Activated B cell treated with CpG ODN at 0.5 μM for 24 hours (primary cell): ENCODE measurements at regions not wholly inside any gene's neighbourhood (a gene's known extent, or its start where the extent isn't known, plus 50 kb on each side); places are given as distances from the start of the nearest gene placed in this dataset.
"Not testable (repeated sequence)": the region's sequence is repeated elsewhere in the genome, so short reads cannot be mapped to it uniquely, and the experiment has no call there.

Source experiments
- ATAC-seq: fragments of 200-7000 bp; cut with Tn5 transposase; one replicate; pipeline ENCODE4 v1.10.0; 2021; ENCODE audit warnings: low read depth, mild to moderate bottlenecking, moderate library complexity
- CTCF ChIA-PET: fragments of 350-600 bp; sonication (Branson Sonifier 250); formaldehyde crosslinking; loops from one replicate; lab custom pipeline; 2021; ENCODE audit warnings: antibody characterized with exemption; lab: Charles Lee
- POLR2A ChIA-PET: fragments of 350-600 bp; sonication (Branson Sonifier 250); formaldehyde crosslinking; loops from one replicate; lab custom pipeline; 2021; ENCODE audit warnings: antibody characterized with exemption; lab: Charles Lee
- DNase-seq: peaks from one replicate; pipeline ENCODE4 v3.0.0; 2022
- H3K27ac Mint-ChIP-seq: one replicate; pipeline ENCODE4 v1.8.0; 2020; ENCODE audit warnings: mixed read lengths
- H3K27me3 Mint-ChIP-seq: one replicate; pipeline ENCODE4 v1.8.0; 2021; ENCODE audit warnings: mixed read lengths
- H3K36me3 Mint-ChIP-seq: one replicate; pipeline ENCODE4 v1.8.0; 2021; ENCODE audit warnings: low read depth, mixed read lengths
- H3K4me1 Mint-ChIP-seq: one replicate; pipeline ENCODE4 v1.8.0; 2021; ENCODE audit warnings: mixed read lengths
- H3K4me3 Mint-ChIP-seq: one replicate; pipeline ENCODE4 v1.8.0; 2020; ENCODE audit warnings: mild to moderate bottlenecking, mixed read lengths
- H3K9me3 Mint-ChIP-seq: one replicate; pipeline ENCODE4 v1.8.0; 2020; ENCODE audit warnings: mixed read lengths
- intact Hi-C: fragments of 100-400 bp; cut with micrococcal nuclease; formaldehyde crosslinking; loops from one replicate; pipeline ENCODE4 v1.15.1; 2024
- TF ChIP-seq, protein P1 (sequence below): fragments of 200-600 bp; IDR thresholded peaks from one replicate; pipeline ENCODE4 v1.8.0; 2022; ENCODE audit warnings: antibody characterized with exemption, mild to moderate bottlenecking

DNA sequence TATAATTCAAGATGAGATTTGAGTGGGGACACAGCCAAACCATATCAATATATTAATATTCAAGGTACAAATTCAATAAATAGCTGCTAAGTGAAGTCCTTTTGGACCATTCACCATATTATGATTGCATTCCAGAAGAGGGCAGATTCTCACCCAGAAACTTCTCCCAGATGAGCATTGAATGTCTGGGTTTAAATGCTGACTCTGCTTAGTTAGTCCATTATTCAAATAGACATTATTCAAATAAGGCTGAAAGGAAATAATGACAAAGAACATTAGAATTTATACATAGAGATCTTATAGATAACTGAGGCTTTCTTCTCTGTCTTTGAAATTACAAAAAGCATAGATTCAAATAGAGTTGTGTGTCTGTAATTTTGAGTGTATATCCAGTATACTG is 579.4 kb upstream of the SLC8A1 start:
- H3K27me3 Mint-ChIP-seq, result no peaks in the 10 kb centered on the region
- peaks cover 5% of the 10 kb centered on the region for H3K9me3 Mint-ChIP-seq
- TF ChIP-seq, protein P1, sequence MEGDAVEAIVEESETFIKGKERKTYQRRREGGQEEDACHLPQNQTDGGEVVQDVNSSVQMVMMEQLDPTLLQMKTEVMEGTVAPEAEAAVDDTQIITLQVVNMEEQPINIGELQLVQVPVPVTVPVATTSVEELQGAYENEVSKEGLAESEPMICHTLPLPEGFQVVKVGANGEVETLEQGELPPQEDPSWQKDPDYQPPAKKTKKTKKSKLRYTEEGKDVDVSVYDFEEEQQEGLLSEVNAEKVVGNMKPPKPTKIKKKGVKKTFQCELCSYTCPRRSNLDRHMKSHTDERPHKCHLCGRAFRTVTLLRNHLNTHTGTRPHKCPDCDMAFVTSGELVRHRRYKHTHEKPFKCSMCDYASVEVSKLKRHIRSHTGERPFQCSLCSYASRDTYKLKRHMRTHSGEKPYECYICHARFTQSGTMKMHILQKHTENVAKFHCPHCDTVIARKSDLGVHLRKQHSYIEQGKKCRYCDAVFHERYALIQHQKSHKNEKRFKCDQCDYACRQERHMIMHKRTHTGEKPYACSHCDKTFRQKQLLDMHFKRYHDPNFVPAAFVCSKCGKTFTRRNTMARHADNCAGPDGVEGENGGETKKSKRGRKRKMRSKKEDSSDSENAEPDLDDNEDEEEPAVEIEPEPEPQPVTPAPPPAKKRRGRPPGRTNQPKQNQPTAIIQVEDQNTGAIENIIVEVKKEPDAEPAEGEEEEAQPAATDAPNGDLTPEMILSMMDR, result no peak
- ATAC-seq (no peak), DNase-seq (no peak)
- H3K36me3 Mint-ChIP-seq, result no peaks in the 10 kb centered on the region
- intact Hi-C loops, result no loop called here
- no peak overlapping the region for H3K4me3 Mint-ChIP-seq
- POLR2A ChIA-PET, result no interaction called here
- H3K27ac Mint-ChIP-seq, result no peak overlapping the region
- CTCF ChIA-PET, result no interaction called here
- no peaks in the 10 kb centered on the region for H3K4me1 Mint-ChIP-seq

DNA sequence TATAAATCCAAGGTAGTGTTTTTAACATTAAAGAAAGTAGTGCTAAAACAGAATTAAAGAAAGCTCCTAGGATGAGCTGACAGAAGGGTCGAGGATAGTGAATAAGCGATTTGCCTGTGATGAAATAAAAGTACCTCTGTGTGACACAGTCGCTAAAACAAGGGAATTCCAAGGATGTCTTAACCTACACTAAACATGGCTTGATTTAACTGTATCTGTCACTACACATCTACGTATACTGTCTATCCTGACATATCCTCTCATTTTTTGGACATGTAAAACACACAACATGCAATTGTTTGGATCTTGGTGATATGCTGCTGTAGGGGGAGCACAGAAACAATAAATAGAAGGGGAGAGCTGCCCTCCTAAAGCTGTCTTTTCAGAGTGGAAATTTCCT is 580.8 kb upstream of the SLC8A1 start:
- Mint-ChIP-seq H3K27ac (no peak overlapping the region), H3K4me3 (no peak overlapping the region), H3K9me3 (peaks cover 5% of the 10 kb centered on the region), H3K36me3 (no peaks in the 10 kb centered on the region), H3K27me3 (no peaks in the 10 kb centered on the region), H3K4me1 (no peaks in the 10 kb centered on the region)
- no peak for ATAC-seq
- TF ChIP-seq, protein P1, result no peak
- CTCF ChIA-PET, result no interaction called here
- POLR2A ChIA-PET, result no interaction called here
- no peak for DNase-seq
- intact Hi-C loops, result no loop called here

DNA sequence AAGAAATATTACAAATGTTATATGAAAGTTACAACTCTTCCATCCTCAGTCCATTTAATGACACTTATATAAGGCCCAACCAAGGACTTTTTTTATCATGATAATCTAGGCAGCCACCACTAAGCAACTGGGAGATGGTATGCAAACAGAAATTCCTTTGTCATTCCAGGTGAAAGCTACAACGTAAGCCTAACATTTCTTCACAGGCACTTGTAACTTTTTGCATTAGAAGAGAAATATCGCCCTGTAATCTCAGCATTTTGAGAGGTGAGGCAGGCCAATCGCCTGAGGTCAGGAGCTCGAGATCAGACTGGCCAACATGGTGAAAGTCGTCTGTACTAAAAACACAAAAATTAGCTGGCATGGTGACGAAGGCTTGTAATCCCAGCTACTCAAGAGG is 581.2 kb upstream of the SLC8A1 start:
- CTCF ChIA-PET, result no interaction called here
- TF ChIP-seq, protein P1, result no peak
- intact Hi-C loops, result no loop called here

DNA sequence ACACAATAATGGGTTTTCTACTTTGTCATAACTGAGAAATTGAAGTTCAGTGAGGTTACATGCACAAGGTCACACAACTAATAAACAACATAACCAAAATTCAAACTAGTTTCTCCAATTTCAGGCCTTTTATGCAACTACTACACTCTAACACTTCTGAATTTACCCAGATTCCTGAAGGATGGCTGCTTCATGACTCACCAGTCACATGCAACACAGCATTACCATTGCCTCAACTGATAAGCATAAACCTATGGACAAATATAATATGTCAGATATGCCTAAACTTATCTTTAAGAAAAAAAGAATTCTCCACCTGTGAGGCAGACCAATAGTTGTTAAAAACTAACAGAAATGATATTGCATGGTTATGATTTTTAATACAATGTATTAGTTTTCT is 586.5 kb upstream of the SLC8A1 start:
- Mint-ChIP-seq H3K4me1 (no peaks in the 10 kb centered on the region), H3K27me3 (no peaks in the 10 kb centered on the region), H3K27ac (no peak overlapping the region), H3K36me3 (no peaks in the 10 kb centered on the region), H3K4me3 (no peak overlapping the region), H3K9me3 (no peaks in the 10 kb centered on the region)
- TF ChIP-seq, protein P1, result no peak
- intact Hi-C loops, result no loop called here
- ChIA-PET CTCF (no interaction called here), POLR2A (no interaction called here)
- ATAC-seq, result no peak
- DNase-seq, result no peak

More for the DNA sequence above, 581.2 kb upstream of the SLC8A1 start:
- no peaks in the 10 kb centered on the region for H3K27me3 Mint-ChIP-seq
- H3K9me3 Mint-ChIP-seq, result peaks cover 5% of the 10 kb centered on the region
- no peak for ATAC-seq
- H3K4me1 Mint-ChIP-seq, result no peaks in the 10 kb centered on the region
- POLR2A ChIA-PET, result no interaction called here
- no peak overlapping the region for H3K27ac Mint-ChIP-seq
- H3K4me3 Mint-ChIP-seq, result no peak overlapping the region
- no peaks in the 10 kb centered on the region for H3K36me3 Mint-ChIP-seq
- DNase-seq, result no peak

DNA sequence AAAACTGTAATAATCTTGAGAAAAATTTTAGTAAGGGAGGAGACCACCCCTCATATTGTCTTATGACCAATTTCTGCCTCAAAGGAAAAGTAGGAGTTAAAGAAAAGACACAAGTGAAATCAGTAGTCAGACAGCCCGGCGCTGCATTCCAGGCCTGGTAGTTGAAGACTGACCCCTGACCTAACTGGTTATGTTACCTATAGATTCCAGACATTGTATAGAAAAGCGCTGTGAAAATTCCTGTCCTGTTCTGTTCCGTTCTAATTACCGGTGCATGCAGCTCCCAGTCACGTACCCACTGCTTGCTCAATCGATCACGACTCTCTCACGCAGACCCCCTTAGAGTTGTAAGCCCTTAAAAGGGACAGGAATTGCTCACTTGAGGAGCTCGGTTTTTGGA is 587.9 kb upstream of the SLC8A1 start:
- H3K4me3 Mint-ChIP-seq, H3K4me1 Mint-ChIP-seq, CTCF ChIA-PET, intact Hi-C loops, H3K27me3 Mint-ChIP-seq, H3K9me3 Mint-ChIP-seq, H3K27ac Mint-ChIP-seq, DNase-seq, ATAC-seq, H3K36me3 Mint-ChIP-seq, POLR2A ChIA-PET: not testable (repeated sequence)

DNA sequence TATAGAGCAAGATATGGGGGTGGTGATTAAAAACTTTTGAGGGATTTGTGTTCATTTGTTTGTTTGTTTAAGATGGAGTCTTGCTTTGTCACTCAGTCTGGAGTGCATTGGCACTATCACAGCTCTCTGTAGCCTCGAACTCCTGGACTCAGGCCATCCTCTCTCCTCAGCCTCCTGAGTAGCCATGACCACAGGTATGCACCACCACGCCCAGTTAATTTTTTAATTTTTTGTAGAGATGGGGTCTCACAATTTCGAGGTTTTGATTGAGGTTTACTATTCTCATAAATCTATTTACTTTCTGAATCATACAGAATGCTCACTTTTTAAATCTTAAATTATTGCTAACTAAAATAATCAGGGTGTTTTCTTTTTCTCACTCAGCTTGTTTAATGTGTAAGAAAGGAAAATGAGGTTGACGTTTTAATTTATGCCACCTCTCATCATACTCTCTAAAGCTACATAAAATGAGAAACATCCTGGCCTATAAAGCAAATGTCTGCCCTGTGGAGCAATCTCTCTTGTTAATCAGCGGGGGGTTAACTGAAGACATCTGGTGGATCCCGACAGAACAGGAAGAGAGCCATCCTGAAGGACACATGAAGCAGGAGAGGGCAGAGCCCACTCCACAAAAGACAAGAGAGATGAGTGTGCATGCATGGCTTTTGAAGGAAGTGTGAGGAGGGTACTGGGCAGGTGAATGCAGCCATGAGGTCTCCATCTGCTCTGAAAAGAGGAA is 589.1 kb upstream of the SLC8A1 start:
- POLR2A ChIA-PET, result no interaction called here
- CTCF ChIA-PET, result no interaction called here

More for the DNA sequence above, 589.1 kb upstream of the SLC8A1 start:
- Mint-ChIP-seq H3K27me3 (no peaks in the 10 kb centered on the region), H3K27ac (no peak overlapping the region), H3K4me3 (no peak overlapping the region), H3K9me3 (peaks cover 4% of the 10 kb centered on the region), H3K36me3 (no peaks in the 10 kb centered on the region), H3K4me1 (no peaks in the 10 kb centered on the region)
- intact Hi-C loops, result no loop called here
- no peak for ATAC-seq
- TF ChIP-seq, protein P1, result no peak
- no peak for DNase-seq
